HG02678 (cell line): ENCODE measurements at regions not wholly inside any gene's neighbourhood (a gene's known extent, or its start where the extent isn't known, plus 50 kb on each side); places are given as distances from the start of the nearest gene placed in this dataset.
"Not testable (repeated sequence)": the region's sequence is repeated elsewhere in the genome, so short reads cannot be mapped to it uniquely, and the experiment has no call there.

Experiments used
- ATAC-seq: cut with Tn5 transposase; IDR thresholded peaks from one replicate; pipeline ENCODE4 v1.9.1; 2021; ENCODE audit warnings: mild to moderate bottlenecking, moderate library complexity; ENCODE audit not compliant: unreplicated experiment

DNA sequence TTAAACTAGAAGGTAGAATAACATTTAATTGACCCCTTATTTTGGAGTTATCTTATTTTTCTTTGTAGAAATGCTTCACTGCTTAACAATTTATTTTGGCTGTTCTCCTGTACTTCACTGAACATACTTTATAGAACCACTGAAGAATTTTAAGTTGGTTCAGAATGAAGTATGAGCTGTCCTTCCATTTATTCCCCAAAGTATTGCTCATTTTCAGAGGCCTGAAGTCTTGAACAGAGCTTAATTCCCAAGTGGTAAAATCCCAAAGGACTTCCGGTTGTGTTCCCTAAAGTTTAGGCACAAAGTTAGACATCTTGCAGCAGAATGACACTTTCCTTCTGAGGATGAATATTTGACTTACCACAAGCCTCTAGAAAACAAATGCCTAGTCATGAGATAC, 233.3 kb downstream of the TINAG start:
- no peak for ATAC-seq

DNA sequence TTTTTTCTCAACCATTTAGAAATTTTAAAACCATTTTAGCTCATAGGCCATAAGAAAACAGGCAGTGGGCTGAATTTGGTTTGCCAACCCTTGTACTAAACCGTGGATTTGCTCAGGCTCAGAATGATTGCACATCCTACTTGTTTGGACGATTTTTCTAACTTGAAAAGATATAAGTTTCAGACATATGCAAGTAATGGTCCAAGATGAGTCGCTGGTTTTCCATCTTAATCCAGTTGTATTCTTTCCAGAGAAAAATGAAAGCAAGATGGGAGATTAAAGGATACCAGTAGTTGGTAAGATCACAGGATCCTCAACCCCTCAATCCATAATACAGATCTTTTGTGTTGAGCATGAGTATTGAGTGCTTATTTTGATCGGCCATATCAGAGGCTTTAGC, 250.9 kb downstream of the TINAG start:
- no peak for ATAC-seq

DNA sequence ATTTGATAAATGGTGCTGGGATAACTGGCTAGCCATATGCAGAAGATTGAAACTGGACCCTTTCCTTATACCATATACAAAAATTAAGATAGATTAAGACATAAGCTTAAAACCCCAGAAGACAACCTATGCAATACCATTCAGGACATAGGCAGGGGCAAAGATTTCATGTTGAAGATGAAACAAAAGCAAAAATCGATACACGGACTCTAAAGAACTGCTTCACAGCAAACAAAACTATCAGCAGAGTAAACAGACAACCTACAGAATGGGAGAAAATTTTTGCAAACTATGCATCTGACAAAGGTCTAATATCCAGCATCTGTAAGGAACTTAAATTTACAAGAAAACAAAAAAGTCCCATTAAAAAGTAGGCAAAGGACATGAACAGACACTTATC, 255.9 kb downstream of the TINAG start:
- not testable (repeated sequence) for ATAC-seq

DNA sequence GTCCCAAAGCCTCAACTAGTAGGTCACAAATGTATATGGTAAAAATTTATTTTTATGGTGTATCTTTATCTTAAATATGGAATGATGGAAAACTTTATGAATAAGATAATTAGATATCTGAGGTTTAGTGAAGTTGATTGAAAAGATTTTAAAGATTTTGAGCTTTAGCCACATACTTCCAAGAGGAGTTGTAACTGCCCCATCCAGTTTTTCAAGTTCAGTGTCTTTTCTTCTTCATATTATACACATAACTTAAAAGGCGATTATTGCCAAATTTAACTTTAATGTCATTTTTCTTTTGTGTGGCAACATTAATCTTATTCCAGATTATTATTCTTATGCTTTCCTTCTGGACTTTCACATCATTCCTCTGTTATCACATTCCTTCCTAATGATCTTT, 266.4 kb downstream of the TINAG start:
- ATAC-seq = no peak

DNA sequence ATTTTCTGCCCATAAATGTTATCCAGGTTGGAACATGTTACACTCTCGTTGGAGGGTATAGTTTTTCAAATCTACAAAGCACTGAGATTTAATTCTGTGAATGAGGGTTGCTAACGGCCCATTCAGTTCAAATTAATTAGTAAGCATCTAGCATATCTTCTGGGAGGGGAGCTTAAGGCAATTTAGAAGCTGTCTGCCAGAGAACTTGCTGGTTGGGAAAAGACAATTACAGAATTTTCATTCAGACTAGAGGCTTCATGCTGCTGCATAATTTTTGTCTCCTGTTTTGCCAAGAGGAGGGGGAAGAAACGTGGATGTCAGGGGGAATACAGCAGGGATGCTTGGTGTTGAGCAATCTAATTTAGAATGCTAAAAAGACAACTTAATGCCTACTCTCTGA, 268.3 kb upstream of the FAM83B start:
- ATAC-seq = no peak

DNA sequence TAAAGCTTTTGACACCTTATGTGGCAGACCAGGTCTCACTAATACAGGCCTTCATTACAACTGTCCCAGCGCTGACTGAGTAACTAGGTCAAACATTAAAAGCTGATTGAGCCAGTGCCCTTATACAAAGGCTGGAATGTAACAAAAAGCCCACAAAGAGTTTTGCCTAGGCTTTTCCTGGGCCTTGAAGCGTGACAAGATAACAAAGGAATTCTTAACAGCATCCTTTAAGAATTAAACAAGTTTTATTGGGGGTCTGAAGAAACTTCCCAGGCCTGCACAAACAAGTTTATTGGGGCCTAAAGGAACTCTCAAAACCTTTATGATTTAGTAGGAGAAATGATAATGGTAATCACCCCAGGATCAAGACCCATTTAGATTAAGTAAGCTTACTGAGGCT, 267.6 kb upstream of the FAM83B start:
- ATAC-seq = no peak

DNA sequence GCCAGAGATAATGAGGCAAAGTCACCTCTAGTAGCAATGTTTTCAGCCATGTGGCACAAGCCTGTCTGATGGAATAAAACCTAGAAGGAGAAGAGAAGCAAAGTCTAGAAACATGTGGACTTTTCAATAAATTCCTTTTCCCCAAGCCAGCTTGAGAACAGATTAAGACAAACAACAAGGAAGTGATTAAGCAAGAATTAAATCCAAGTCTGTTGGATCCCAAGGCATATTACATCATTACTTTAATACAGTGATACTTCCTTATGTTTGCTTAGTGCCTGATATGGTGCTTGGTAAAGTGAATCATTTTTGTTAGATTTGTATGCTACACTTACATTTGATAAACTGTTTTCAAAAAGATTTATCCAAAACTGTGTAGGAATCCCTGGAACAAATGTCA, 260.3 kb upstream of the FAM83B start:
- no peak for ATAC-seq

DNA sequence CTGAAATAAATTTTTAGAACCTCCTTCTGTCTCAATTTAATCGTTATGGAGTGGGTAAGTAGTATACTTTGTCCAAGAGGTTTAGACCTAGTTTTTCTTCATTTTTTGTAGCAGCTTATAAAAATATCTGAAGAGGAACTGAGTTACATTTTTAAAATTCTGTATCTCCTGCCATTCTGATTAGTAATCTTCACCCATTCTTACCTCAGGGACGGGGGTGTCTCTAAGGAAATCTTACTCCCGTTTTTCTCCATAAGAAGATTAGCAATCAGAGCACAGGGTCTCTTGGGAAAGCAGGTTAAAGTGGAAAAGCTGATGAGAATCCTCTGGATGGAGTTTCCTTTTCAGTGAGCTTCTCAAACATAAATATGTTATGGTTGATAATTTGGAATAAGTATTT, 259.3 kb upstream of the FAM83B start:
- ATAC-seq = no peak

DNA sequence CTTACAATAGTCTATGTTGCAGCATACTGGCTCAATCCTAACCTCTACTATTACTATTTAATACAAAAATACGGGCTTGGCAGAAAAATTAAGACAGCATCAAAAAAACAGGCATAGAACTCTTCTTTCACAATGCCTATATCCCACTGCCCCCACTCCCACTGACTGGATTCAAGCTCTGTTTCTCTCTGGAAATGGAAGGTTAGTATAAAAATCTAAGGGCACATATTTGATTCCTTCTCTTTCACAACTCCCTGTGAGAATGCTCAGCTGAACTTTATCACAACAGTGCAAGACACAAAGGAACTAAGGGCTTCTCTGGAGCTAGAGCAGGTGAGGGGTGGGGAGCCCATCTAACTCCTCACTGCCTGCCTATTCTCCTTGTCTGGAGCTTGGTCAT, 258.4 kb upstream of the FAM83B start:
- ATAC-seq = no peak

DNA sequence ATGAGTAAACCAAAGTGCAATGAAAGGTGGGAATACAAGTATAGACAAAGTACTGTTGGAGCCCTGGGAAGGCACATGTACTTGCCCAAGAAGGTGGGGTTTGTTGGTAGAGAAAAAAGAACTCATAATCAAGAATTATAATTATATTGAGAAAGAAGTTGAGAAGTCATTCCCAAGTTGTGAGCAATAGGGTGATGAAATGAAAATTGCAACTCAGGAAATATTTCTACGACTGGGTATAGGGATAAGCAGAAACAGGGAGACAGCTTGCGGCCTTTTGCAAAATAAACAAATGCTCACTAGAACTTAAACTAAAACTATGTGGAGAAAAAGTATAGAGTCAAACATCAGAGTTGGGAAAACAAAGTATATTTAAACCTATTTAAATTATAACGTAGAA, 250.7 kb upstream of the FAM83B start:
- no peak for ATAC-seq

DNA sequence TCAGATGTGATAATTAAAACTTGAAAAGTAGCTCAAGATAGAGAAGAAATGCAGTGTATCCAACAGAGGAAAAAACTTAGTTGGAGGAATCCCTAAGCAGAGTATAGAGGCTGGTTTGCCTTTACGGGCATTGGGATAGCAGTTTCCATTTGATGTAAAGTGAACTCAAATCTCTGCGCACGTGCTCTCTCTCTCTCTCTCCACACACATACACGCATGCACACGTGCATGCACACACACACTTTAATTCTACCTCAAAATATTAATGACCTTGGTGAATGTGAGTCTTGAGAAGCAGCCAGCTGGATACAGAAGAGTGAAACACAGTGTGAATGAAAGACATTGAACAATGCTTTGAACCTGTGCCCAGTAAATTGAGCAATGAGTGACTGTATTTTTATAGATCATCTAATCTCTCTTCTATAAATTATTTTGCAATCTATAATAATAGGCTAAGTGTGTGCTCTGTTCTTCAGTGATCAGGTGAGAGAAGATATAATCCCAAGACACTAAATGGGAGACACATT, 247.7 kb upstream of the FAM83B start:
- ATAC-seq = no peak

DNA sequence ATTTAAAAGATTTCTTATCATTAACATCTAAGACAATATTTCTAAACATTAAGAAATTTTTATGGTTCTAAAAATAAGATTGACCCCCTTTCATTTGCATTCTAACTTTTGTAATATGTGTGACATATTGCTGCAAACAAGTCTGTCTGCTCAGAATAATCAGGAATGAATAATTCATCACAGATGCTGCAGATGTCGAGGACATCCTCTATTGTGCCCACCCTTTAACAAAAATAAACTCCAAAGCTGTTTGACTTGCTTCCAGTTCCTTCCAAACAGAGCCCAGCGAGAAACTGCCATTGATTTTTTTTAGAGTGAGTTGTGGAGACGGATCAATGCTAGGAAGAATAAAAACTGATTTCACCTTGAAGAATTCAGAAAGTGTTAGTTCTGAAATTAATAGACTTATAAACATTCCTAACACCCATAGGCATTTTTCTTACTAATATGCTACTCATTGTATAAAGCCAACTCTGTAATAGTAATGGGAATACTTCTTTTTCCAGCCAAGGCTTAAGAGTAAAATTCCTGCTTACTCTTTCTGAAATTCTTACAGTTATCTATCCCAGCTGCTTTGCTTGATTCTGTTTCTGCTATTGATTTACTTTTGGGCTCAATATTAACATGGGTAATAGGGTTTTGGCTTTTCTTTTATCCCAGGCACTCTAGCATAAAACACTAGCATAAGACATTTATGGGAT, 244.8 kb upstream of the FAM83B start:
- ATAC-seq = no peak

DNA sequence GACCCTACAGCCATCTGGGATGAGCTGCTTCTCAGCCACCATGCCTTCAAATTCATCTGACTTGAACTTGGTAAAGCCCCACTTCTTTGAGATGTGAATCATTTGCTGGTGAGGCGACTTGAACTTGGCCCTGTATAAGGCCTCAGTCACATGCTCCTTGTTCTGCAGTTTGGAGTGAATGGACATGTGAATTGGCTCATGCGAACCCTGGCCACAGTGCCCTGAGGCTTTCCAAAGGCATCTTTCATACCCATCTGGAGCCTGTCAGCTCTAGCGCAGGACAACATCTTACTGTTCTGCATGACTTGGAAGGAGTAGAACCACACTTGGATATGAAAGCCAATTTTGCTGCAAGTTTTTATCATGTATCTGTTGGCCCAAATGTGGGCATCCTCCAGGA, 244.0 kb upstream of the FAM83B start:
- ATAC-seq = no peak

DNA sequence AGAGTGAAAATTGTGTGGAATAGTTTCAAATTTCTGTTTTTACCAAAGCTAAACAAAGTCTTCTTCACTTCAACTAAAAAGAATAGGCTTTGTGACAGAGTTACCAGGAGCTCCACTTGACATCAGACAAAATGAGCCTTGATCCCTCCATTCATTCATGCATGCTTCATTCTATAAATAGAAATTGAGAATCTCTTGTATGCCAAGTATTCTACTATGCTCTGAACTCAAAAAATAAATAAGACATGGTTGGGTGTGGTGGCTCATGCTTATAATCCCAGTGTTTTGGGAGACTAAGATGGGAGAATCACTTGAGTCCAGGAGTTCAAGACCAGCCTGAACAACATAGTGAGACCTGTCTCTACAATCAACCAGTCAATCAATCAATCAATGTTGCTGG, 236.6 kb upstream of the FAM83B start:
- ATAC-seq = no peak

DNA sequence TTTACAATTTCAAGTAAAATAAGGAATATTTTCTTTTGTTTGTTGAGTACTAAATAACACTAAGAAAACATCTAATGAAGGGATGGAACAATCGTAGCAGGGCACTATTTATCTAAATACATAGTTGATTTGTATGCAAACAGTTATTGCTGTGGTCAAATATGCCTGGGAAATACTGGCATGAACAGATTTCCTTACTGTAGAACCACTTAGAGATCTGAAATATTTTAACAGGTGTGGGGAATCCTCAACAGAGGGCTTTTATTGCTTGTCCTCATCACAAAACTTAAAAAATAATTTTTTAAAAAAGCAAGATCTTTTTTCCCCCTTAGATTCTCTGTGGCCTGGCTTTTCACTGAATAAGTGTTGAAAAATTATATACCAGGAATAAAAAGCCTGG, 233.0 kb upstream of the FAM83B start:
- ATAC-seq = no peak

DNA sequence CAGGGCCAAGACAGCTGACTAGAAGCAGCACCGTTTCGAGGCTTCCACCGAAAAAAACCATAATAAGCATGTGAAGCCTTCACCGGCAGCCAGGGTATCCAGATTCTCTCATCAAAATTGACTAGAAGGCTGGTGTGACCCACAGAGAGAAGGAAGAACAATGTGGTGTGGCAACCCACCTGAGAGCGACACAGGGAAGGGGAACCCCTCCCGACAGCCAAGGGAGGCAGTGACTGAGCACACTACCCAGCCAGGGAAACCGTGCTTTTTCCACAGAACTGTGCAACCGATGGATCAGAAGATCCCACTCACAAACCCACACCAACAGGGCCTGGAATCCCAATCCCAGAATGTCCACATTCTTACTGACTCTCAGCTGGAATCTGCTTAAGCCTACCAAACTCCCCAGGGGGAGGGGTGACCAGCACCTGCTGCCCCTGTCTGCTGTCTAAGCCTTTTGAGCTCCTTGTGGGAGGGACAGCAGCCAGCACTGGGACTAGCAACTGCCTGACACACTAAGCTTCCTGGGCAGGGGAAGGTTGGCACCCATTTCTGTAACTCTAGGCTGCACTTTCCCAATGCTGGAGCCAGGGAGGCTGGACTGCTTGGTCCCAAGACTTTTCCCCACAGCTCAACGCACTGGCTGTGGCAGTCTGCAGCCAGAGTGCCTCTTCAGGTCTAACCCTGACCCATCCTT, 231.9 kb upstream of the FAM83B start:
- ATAC-seq = no peak

DNA sequence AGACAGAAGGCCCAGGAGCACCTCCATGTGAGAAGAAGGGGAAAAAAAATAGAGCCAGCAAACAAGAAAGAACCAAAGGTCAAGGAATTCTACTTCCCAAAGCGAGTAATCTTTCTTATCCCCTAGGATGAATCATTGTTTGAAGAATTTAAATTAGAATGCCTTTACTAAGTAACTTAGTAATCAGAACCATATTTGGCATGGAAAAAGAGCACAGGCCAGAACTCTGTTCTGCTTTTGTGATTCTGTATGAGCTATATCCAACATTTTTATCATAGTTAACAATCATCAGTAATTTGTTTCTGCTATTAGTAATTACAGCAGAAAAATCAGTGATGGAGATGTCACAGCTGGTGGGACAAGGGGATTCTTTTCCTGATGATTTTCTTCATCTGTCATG, 228.8 kb upstream of the FAM83B start:
- no peak for ATAC-seq

DNA sequence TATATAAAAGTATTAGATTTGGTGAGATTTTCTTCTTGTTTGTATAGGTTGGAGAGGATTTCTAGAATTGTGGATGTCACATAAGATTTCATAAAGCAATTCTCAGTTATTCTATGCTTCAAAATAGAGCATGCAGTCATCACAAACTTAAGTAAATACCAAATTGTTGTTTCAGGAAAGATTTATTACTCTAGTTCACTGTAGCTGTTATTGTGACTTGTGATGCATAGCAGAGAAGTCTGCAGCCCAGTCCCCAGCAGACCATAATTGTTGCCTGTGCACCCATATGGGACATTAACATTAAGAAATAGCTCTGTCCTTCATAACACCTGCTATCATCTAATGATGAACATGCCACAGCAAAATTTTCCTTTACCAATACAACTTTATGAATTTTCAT, 228.0 kb upstream of the FAM83B start:
- no peak for ATAC-seq

DNA sequence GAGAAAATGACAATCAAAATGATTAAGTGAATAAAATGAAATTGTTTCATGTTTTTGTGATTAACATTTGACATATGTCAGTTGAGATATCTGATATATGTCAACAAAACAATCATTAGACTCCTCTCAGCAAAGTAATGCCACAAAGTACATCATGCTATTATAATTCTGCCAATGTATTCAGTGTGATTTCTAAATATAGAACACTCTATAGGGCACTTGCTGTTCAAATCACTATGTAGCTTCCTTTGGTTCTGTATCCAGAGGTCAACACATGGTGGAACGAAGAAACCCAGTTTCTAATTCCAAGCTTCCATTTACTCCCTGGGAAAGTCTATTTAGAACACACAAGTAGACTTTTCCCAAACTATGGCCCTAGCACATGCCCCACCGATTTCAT, 227.5 kb upstream of the FAM83B start:
- no peak for ATAC-seq

DNA sequence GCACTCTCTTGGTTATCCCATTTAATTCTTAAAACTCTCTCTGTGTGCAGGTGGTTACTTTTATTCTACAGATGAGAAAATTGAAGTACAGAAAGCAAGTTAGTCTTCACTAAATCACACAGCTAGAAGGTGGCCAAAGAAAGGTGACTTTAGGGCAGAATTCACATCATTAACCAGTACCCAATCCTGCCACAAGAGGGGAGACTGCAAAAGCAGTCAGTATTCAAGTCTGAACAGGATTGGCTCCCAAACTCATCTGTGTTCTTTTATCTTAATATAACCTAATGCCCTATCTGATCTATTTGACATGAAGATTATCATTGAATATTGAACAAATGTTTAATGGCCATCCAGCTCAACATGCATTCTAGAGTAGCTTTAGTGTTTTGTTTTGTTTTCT, 225.3 kb upstream of the FAM83B start:
- ATAC-seq = peak; percentile 85

DNA sequence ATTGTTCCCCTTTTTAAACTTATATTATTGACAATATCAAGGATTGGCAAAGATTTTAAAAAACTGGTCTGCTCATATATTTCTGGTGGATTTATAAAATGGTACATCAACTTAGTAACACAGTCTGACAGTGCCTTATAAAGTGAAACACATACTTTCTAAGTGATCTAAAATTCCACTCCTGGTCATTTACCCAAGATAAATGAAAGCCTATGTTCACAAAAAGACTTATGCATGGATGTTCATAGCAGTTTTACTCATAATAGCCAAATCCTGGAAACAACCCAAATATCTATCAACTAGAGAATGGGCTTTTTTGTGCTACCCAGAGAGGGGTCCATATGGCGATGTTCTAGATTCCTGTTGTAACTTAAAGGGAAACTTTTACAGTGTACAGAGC, 222.4 kb upstream of the FAM83B start:
- ATAC-seq = no peak

DNA sequence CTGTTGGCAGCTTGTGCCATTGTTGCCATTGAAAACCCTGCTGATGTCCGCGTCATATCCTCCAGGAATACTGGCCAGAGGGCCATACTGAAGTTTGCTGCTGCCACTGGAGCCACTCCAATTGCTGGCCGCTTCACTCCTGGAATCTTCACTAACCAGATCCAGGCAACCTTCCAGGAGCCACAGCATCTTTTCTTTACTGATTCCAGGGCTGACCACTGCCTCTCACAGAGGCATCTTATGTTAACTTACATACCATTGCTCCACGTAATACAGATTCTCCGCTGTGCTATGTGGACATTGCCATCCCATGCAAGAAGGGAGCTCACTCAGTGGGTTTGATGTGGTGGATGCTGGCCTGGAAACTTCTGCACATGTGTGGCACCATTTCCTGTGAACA, 221.8 kb upstream of the FAM83B start:
- no peak for ATAC-seq

DNA sequence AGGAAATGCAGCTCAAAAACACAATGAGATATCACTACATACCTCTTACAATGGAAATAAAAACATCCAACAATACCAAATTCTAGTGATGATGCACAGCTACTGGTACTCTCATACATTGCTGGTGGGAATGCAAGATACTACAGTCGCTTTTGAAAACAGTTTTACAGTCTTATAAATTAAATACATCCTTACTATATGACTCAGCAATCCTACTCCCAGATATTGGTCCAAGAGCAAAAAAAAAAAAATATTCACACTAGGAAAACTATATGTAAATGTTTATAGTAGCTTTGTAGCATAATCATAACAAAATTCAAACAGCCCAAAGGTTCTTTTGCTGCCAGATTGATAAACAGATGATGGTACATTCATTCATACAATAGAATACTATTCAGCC, 217.4 kb upstream of the FAM83B start:
- no peak for ATAC-seq
